ENCODE measurements at regions not wholly inside any gene's neighbourhood (a gene's known extent, or its start where the extent isn't known, plus 50 kb on each side); places are given as distances from the start of the nearest gene placed in this dataset.

DNA sequence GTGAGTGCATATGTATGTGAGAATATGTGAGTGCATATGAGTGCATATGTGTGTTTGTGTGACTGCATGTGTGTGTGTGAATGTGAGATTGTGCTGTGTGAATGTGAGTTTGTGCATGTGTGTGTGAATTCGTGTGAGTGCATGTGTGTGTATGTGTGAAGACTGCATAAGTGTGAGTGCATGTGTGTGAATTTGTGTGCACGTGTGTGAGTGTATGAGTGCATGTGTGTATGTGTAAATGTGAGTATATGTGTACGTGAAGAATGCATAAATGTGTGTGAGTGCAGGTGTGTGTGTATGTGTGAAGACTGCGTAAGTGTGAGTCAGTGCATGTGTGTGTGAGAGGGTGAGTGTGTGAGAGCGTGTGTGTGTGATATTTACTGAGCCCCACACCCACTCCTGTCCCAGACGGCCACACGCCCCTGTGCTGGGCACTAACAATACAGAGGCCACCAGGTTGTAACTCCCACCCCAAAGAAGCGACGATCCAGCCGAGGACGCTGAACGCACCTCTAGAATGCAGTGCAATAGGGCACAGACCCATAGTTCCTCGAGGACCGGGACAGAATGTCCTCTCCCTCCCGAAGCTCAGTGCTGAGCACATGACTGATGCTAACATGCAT lies 97.8 kb downstream of the C16orf95 start:
- DNase-seq: no peak

GRCh38 chr16:87221633-87222032 lies 95.6 kb downstream of the C16orf95 start:
- no peak for DNase-seq

GRCh38 chr16:87222335-87222734 lies 94.9 kb downstream of the C16orf95 start:
- no peak for DNase-seq

- DNase-seq: no peak
Measured at GRCh38 chr16:87223656-87224248, 93.4 kb downstream of the C16orf95 start.

GRCh38 chr16:87226926-87227295 lies 90.3 kb downstream of the C16orf95 start:
- DNase-seq: no peak

- DNase-seq: no peak
Measured at GRCh38 chr16:87227296-87227951, 89.8 kb downstream of the C16orf95 start.

GRCh38 chr16:87228363-87228762 lies 88.8 kb downstream of the C16orf95 start:
- no peak for DNase-seq

GRCh38 chr16:87229230-87230188 lies 87.7 kb downstream of the C16orf95 start:
- no peak for DNase-seq

GRCh38 chr16:87230571-87230970 lies 86.6 kb downstream of the C16orf95 start:
- DNase-seq: no peak

DNA sequence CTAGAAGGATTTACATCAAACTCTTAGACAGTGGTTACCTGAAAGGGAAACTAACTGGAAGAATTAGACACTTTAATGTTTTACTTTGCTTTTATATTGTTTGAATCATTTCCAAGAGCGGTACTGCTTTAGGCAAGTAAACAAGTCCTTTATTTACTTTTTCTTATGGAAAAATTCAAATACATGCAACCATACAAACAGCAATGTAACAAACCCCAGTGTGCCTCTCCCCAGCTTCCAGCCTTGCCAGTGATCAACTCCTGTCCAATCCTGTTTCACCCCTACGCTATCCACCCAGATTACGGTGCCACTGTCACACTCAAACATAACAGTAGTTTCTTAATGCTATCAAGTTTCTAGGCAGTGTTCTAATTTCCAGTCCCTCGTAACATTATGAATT lies 85.9 kb downstream of the C16orf95 start:
- no peak for DNase-seq

DNA sequence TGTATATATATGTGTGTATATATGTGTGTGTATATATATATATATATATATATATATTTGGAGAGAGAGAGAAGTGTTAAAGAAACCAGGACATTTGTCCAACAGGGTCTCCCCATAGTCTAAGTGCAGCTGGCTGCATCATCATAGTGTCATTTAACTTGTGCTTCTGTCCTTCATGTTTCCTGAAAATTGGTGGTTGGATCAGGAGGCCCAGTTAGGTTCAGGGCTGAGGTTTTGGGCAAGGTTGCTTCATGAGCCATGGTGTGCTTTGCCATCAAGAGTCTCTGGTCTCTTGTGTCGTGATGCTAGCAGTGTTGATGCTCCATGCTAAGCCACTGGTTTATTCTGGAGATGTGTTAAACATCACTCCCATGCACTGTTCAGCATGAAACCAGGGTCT lies 85.3 kb downstream of the C16orf95 start:
- DNase-seq: no peak

DNA sequence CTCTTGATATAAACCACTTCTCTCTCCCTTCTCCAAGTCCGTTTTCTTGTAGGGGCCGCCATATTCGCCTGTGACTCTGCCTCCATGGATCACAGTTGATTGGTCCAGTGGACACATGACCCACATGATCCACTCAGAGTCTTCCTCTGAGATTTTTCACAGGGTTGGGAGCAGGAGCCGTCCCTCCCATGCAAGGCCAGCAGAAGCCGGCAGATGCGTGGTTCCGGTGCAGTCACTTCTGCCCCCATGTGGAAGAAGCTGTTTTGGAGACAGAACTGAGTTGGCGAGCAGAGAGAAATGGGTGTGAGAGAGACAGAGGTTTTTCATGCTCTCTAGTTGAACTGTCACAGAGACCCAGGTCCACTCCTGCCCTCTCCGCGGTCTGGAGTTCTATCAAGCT lies 83.3 kb downstream of the C16orf95 start:
- no peak for DNase-seq

DNA sequence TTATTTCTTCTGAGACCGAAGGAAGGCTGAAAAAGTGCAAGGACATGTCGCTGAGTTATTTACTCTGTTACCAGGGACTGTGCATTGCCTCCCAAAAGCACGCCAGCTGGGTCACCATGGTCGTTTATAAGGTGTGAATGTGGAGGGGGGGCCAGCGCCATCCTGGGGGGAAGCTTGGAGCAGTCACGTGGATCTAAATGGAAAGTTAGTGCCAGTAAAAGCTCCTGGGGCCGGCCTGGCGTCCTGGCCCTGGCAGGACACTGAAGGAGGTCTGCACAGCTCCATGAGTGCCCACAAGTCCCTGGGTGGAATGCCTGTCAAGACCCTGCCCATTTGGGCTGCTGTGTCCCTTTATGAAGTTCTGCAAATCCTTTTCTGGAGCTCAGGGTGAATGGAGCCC lies 82.6 kb downstream of the C16orf95 start:
- DNase-seq: no peak

DNA sequence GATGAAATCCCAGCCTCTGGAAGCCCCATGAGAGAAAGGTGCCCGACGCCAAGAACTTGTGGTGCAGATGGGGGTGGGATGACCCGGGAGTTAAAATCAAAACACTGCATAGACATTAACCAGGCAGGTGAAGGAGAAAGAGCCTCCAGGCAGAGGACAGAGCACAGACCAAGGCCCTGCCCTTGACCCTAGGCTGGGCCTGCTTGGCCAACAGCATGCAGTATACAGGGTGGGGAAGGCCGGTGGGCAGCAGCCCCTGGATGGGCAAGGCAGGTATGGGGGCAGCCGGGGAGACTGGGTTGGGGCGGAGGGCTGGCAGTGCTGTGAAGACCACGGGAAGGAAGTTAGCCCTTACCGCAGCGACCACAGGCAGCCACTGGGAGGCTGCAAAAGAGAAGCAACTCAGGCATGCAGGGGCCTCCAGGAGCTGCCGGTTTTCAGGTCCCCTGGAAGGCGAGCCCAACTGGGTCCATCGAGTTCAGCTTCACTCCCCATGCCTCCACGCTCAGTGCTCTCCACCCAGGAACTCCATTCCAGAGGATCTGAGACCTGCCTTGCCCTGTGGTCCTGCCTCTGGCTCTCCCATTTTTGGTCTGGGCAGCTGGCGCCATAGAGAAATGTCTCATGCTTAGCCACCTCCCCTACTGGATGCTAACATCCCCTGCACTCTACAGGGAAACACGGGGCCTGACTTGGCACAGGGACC lies 81.2 kb downstream of the C16orf95 start:
- peak in 1 of 5 donors; percentile 58 for DNase-seq

GRCh38 chr16:87236516-87237115 lies 80.6 kb downstream of the C16orf95 start:
- DNase-seq: peak in 1 of 5 donors; percentile 15

DNA sequence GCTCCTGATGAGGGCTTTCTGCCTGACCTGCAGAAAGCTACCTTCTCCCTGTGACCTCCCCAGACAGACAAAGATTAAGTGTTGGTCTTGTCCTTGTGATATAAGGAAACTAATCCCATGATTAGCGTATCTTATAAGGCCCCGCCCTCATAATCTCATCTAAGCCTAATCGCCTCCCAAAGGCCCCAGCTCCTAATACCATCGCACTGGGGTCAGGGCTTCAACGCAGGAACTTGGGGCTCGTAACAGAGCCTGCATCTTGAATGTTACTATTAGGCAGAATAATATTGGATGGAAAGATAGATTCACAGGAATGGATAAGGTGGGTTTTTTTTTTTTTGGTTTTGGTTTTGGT lies 78.9 kb downstream of the C16orf95 start:
- DNase-seq: no peak

DNA sequence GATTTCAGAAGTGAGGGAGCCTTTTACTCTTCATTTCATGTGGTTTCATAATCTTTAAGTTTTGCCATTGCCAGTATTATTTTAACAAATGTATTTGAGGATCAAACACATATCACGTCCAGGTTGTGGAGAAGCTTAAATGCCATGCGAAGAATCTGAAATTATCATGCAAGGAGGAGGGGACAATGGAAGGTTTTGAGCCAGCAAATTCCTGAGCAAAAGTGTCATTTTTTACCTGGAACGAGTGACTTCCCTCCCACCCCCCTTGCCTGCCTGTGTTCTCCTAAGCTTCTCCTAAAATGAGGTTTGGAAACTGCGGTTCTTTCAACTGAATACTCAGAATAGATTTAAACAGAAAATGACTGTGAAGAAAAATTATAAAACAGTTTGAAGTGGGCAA lies 77.6 kb downstream of the C16orf95 start:
- no peak for DNase-seq

DNA sequence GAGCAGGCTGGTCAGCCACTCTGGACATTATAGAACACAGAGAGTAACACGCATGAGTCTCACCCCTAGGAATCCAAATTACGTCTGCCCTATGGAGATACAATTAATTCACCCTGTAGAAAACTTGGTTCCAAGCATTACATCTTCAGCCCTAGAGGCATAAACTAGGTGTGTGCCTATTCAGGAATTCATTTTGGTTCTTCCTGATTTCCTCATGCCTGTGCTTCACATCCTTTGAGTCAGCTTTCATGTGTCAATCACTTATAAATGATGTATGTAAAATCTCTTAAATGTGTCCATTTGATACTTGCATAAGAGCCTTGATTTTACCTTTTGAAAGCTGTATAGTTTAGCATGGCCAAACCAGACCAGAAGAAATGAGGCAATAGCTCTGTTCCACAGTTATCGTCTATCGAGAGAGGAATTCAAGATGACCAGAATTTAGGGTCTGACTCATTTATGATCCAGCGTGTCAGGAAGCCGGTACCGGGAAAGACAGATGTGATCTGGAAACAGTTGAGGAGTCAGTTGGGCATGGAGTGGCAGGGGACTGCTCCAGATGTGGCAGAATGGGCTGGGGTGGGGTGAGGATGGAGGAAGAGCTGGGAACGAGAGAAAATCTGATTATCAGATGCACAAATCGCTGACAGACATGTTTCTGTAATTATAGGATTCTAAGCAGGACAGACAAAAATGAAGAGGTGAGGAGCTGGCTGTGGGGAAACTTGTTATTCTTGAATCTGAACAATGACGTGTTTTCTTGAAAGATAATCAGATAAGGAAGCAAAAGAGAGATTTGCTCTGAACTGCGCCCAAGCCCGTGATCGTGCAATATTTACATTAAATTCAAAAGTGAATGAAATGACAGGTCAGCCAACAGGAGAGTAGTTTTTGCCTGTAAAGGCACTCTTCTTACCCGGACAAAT lies 76.7 kb downstream of the C16orf95 start:
- peak in 1 of 5 donors; percentile 17 for DNase-seq

DNA sequence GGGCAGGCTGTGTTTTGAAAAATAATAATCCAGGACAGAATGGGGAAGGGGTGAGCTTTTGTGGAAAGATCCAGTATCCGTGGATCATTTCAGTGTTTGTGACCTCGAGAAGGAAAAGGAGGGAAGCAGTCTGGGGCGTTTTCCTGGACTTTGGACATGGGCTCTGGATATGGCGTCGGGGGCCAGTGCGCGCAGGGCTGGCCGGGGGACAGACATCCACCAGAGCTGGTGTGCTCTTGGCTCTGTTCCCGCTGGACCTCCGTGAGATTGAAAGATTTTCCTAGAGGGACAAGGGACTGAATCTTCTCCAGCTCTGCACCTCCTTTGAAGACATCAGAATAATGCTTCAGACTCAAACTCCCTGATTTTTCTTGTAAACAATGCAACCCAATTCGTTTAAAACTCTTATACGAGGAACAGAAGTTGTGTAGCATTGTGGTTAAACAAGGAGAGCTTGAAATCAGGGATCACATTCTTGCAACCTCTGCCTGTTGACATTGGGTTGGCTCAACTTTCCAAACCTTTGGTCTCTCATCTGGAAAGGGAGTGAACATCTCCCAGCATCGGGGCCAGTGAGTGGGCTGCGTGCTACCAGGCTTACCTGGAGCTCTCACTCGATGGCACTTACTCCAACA lies 75.9 kb downstream of the C16orf95 start:
- DNase-seq: no peak

DNA sequence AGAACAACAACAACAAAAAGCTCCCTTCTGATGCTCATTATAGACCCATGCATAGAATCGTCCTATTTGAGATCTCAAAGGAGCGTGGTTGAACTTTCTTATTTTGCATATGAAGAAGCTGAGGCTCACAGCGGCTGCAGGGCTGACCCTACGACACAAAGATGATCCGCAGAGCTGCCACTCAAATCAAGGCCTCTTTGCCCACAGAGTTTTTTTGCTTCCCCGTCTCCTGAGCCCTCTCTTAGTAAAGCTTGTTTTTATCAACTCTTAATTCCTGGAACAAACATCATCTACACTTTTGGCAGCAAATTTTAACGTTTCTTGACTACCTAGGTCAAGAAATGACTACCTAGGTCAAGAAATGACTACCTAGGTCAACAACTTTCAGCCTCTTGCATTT lies 73.7 kb downstream of the C16orf95 start:
- DNase-seq: peak in 1 of 5 donors; percentile 59

Data from T-helper 1 cell (primary cell).